ENCODE measurements at regions not wholly inside any gene's neighbourhood (a gene's known extent, or its start where the extent isn't known, plus 50 kb on each side); places are given as distances from the start of the nearest gene placed in this dataset.

DNA sequence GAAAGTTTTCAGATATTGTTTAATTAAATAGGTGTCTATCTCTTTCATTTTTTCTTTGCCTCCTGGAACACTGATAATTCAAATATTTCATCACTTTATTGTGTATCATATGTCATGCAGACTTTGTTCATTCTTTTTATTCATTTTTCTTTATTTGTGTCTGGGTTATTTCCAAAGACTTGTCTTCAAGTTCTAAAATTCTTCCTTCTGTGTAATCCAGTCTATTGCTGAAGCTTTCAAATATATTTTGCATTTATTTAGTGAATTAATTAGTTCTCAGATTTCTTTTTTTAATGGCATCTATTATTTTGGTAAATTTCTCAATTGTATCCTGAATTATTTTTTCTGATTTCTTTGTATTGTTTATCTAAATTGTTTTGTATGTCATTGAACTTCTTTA, 70.1 kb downstream of the ZNF330 start:
- no peak for TF ChIP-seq FOXA1 (IDR thresholded peaks at IDR 0.05)
- no peak for TF ChIP-seq ZNF384 (IDR thresholded peaks at IDR 0.05)
- no peak for TF ChIP-seq BHLHE40 (IDR thresholded peaks at IDR 0.05; ENCODE audit: borderline replicate concordance)
- TF ChIP-seq HDGF (IDR thresholded peaks at IDR 0.05; ENCODE audit: borderline replicate concordance): no peak
- no peak for TF ChIP-seq ARNT (IDR thresholded peaks at IDR 0.05)
- no peak for TF ChIP-seq SP1 (IDR thresholded peaks at IDR 0.05)
- TF ChIP-seq, protein P1, sequence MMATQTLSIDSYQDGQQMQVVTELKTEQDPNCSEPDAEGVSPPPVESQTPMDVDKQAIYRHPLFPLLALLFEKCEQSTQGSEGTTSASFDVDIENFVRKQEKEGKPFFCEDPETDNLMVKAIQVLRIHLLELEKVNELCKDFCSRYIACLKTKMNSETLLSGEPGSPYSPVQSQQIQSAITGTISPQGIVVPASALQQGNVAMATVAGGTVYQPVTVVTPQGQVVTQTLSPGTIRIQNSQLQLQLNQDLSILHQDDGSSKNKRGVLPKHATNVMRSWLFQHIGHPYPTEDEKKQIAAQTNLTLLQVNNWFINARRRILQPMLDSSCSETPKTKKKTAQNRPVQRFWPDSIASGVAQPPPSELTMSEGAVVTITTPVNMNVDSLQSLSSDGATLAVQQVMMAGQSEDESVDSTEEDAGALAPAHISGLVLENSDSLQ (IDR thresholded peaks at IDR 0.05): no peak
- TF ChIP-seq FOXK2 (IDR thresholded peaks at IDR 0.05): no peak

All from HEK293T (cell line).